Subcutaneous abdominal adipose tissue (tissue), 5 donors: ENCODE measurements at regions not wholly inside any gene's neighbourhood (a gene's known extent, or its start where the extent isn't known, plus 50 kb on each side); places are given as distances from the start of the nearest gene placed in this dataset.
"Not testable (repeated sequence)": the region's sequence is repeated elsewhere in the genome, so short reads cannot be mapped to it uniquely, and the experiment has no call there.

Experiments used
- H3K27ac ChIP-seq: one replicate; pipeline ENCODE4 v1.7.0; 2013; ENCODE audit warnings: low read depth, mild to moderate bottlenecking, inconsistent platforms, low read length, moderate library complexity
- H3K27me3 ChIP-seq, 5 donors: one replicate each; pipeline ENCODE4 v1.7.0; 2013; ENCODE audit warnings: low read length in 5 of 5, inconsistent platforms in 1 of 5; ENCODE audit not compliant: control insufficient read depth in 5 of 5, insufficient read depth in 4 of 5
- H3K36me3 ChIP-seq, 5 donors: one replicate each; pipeline ENCODE4 v1.7.0; 2013; ENCODE audit warnings: low read length in 5 of 5; ENCODE audit not compliant: control insufficient read depth in 5 of 5, insufficient read depth in 5 of 5
- H3K4me1 ChIP-seq, 5 donors: one replicate each; pipeline ENCODE4 v1.7.0; 2013; ENCODE audit warnings: low read length in 5 of 5, mild to moderate bottlenecking in 3 of 5, moderate library complexity in 1 of 5; ENCODE audit not compliant: control insufficient read depth in 5 of 5, insufficient read depth in 5 of 5
- H3K4me3 ChIP-seq, 5 donors: one replicate each; pipeline ENCODE4 v1.7.0; 2013; ENCODE audit warnings: low read length in 5 of 5, low read depth in 1 of 5
- H3K9ac ChIP-seq, 5 donors: one replicate each; pipeline ENCODE4 v1.7.0; 2013; ENCODE audit warnings: low read length in 5 of 5, mild to moderate bottlenecking in 4 of 5, moderate library complexity in 3 of 5
- H3K9me3 ChIP-seq, 5 donors: one replicate each; pipeline ENCODE4 v1.7.0; 2013; ENCODE audit warnings: low read length in 5 of 5; ENCODE audit not compliant: control insufficient read depth in 5 of 5
- donor health status: healthy.
- donor health status: healthy.
- donor health status: healthy.
- donor health status: healthy.
- donor health status: healthy.

DNA sequence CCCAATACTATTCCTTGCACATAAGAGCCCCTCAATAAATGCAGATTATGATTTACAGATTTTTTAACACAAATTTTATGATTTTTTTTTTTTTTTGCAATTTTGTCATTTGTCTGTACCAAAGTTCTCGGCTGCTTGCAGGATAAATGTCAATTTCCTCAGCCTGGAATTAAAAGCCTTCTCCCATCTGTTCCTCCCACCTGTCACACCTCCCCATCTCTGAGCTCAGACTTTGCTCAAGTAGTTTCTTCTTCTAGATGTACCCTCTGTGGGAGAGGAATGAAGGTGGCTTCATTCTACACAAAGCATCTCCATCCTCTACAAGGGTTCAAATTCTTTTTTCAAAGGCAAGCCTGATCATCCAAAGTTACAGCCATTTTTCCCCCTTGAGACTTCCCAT is 153.7 kb upstream of the GRAMD2B start:
- Histone ChIP-seq H3K36me3 (no peaks in the 10 kb centered on the region), H3K9me3 (peaks cover 0 to 4% (median 0%) of the 10 kb centered on the region in 5 donors), H3K4me3 (no peak overlapping the region), H3K9ac (no peak overlapping the region), H3K27me3 (no peaks in the 10 kb centered on the region), H3K27ac (no peak overlapping the region), H3K4me1 (no peaks in the 10 kb centered on the region)

DNA sequence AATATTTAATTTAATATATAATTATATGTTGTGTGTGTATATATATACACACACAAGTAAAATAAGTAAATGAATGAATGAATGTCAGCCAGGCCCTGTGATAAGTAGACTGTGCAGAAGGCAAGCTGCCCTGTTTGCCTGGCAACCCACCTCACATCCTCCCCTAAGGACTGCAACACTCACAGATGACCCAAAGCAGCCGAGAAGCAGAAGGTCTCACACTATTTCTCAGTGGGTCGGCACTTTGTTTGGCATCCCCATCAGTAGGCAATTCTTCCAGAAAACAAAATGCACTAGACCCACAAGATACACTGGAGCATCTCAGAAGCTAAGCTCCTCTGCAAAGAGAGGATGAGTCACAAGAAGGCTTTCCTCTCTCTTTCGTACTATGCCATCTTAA is 152.1 kb upstream of the GRAMD2B start:
- Histone ChIP-seq H3K9me3 (no peaks in the 10 kb centered on the region), H3K27ac (no peak overlapping the region), H3K4me1 (no peaks in the 10 kb centered on the region), H3K36me3 (no peaks in the 10 kb centered on the region), H3K27me3 (no peaks in the 10 kb centered on the region), H3K9ac (no peak overlapping the region), H3K4me3 (no peak overlapping the region)

DNA sequence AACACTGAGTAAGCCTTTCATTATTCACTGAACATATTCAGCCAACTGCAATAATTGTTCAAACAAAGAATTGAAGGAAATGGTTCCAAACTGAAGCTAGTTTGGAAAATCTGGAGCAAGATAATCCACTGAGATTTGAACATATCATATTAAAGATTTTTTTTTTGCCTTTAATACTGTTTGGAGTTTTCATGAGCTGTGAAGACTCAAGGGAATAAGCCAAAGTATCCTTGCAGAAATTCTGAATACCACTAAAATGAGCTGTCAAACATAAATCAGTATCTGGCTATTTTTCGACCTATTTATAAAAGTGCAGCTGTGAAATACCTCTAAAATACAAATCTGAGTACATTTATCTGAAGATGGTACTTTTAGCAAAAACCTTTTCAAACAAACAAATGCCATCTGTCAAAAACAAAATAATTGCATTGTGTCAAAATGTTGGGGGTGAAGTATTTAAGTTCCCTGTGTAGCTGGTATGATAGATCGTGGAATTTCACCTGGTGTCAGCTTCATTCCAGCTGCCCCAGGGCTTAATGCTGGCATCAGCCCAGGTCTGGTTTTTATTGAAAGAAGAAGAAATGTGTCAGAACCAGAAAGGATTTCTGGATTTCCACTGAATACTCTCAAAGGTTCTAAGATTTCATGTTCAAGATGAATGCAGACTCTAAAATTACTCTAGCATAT is 149.0 kb upstream of the GRAMD2B start:
- Histone ChIP-seq H3K27me3 (no peaks in the 10 kb centered on the region), H3K4me3 (no peak overlapping the region), H3K27ac (no peak overlapping the region), H3K4me1 (no peaks in the 10 kb centered on the region), H3K9ac (no peak overlapping the region), H3K36me3 (no peaks in the 10 kb centered on the region), H3K9me3 (no peaks in the 10 kb centered on the region)

DNA sequence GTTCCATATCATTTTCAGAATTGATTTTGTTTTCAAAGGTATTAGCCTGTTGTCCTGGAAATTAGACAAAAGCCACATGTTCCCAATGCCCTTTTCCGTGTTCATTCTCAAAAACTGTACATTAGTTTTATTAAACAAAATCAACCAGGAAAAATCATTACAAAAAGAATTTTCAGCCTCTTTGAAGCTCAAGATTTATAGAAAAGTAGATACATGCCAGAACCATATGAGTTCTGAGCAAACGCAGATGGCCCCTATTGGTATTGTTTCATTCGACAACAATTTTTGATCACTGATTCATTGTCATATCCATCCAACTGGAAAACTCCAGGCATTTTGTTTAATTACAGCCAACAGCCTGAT is 148.5 kb upstream of the GRAMD2B start:
- Histone ChIP-seq H3K9me3 (no peaks in the 10 kb centered on the region), H3K9ac (no peak overlapping the region), H3K27me3 (no peaks in the 10 kb centered on the region), H3K27ac (no peak overlapping the region), H3K4me1 (no peaks in the 10 kb centered on the region), H3K4me3 (no peak overlapping the region), H3K36me3 (no peaks in the 10 kb centered on the region)

DNA sequence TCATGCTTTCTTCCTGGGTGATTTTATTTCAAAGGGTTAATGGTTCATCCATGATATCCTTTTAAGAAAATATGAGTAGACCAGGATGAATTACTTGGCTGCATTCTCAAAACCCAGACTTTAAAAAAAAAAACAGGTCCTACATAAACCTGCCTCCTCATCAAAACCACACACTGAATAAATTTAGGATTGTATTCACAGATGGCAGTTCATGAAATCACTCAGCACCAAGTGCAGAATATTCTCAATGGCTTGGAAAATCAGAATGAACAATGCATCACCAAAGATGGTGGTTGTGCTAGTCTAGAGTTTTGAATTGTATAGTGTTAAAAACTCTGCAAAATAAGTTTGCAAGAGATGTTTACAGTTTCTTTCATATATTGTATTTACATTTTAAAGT is 145.4 kb upstream of the GRAMD2B start:
- Histone ChIP-seq H3K36me3 (no peaks in the 10 kb centered on the region), H3K27ac (no peak overlapping the region), H3K27me3 (no peaks in the 10 kb centered on the region), H3K9ac (no peak overlapping the region), H3K4me3 (no peak overlapping the region), H3K9me3 (no peaks in the 10 kb centered on the region), H3K4me1 (no peaks in the 10 kb centered on the region)

DNA sequence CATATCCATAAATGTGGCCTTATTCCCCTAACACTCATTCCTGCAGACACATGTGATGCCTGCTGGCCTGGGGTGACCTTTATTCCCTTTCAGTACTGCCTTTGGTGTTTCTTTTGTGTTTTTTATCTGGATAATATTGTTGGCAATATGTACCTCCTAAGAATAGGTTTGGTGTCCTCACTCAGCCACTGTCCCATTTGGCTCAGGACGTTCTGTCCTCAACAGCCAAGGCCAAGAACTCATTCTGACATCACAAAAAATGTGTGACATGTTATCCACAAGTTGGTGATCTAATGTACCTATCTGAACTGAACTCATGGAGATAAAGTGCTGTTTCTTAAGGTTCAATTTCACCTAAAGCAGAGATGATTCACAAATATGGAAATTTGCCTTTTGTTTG is 142.9 kb upstream of the GRAMD2B start:
- no peak overlapping the region for H3K27ac ChIP-seq

DNA sequence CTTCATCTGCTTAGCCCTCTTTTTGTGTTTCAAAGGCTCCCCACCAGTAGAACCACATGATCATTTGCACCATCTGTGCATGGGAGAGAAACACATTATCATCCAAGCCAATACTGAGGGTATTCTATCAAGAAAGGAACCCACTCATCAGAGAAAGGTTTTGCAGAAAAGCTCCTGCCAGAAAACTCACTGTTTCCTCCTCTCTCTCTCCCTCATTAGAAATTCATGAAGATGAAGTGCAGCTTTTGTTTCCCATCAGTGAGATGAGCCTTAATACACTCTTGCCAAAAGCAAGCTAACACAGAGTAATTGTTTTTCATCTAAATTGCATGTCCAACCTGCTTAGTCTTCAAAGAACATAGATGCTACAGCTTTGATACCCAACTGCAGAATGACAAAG is 142.4 kb upstream of the GRAMD2B start:
- no peaks in the 10 kb centered on the region for H3K27me3 ChIP-seq
- no peaks in the 10 kb centered on the region for H3K4me1 ChIP-seq
- H3K9ac ChIP-seq, result no peak overlapping the region
- no peaks in the 10 kb centered on the region for H3K9me3 ChIP-seq
- H3K4me3 ChIP-seq, result no peak overlapping the region
- H3K27ac ChIP-seq, result no peak overlapping the region
- no peaks in the 10 kb centered on the region for H3K36me3 ChIP-seq

More for the DNA sequence above, 142.9 kb upstream of the GRAMD2B start:
- H3K9ac ChIP-seq, result no peak overlapping the region
- H3K9me3 ChIP-seq, result no peaks in the 10 kb centered on the region
- no peak overlapping the region for H3K4me3 ChIP-seq
- H3K27me3 ChIP-seq, result no peaks in the 10 kb centered on the region
- H3K36me3 ChIP-seq, result no peaks in the 10 kb centered on the region
- no peaks in the 10 kb centered on the region for H3K4me1 ChIP-seq

DNA sequence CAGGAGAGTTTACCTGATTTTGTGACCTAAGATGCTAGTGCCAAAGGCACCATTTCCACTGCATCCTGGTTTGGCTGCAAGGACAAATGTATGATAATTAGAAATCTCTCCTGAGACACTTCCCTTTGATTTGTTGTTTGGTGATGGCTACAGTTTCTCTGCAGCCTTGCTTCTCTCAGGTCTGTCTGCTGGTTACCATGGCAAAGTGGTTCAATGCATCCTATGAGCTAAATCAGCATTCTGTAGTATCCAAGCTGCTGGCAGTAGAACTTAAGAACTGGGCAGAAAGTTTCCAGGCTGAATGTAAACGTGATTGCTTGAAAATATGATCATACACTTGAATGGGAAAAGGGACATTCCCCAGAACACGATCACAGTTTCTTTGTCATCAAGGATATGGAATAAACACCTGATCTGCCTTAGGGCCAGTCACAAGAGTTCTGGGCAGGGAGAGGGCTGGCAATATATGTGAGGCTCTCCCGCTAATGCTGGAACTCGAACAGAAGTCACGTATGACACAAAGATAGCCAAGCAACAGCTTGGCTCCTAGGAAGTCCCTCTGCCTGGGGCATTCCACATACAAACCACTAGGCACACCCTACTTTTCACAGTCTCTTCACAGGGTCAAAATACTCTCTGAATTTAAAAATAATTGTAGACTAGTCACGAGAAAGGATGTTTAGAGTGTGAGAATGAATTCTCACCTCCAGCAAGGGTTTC is 138.1 kb upstream of the GRAMD2B start:
- no peaks in the 10 kb centered on the region for H3K9me3 ChIP-seq
- H3K9ac ChIP-seq, result no peak overlapping the region
- no peaks in the 10 kb centered on the region for H3K4me1 ChIP-seq
- no peaks in the 10 kb centered on the region for H3K36me3 ChIP-seq
- H3K4me3 ChIP-seq, result no peak overlapping the region
- no peaks in the 10 kb centered on the region for H3K27me3 ChIP-seq
- no peak overlapping the region for H3K27ac ChIP-seq

DNA sequence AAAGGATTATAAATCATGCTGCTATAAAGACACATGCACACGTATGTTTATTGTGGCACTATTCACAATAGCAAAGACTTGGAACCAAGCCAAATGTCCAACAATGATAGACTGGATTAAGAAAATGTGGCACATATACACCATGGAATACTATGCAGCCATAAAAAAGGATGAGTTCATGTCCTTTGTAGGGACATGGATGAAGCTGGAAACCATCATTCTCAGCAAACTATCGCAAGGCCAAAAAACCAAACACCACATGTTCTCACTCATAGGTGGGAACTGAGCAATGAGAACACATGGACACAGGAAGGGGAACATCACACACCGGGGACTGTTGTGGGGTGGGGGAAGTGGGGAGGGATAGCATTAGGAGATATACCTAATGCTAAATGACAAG is 127.1 kb upstream of the GRAMD2B start:
- not testable (repeated sequence) for H3K27ac ChIP-seq, H3K4me3 ChIP-seq, H3K27me3 ChIP-seq, H3K4me1 ChIP-seq, H3K9ac ChIP-seq, H3K9me3 ChIP-seq, H3K36me3 ChIP-seq

DNA sequence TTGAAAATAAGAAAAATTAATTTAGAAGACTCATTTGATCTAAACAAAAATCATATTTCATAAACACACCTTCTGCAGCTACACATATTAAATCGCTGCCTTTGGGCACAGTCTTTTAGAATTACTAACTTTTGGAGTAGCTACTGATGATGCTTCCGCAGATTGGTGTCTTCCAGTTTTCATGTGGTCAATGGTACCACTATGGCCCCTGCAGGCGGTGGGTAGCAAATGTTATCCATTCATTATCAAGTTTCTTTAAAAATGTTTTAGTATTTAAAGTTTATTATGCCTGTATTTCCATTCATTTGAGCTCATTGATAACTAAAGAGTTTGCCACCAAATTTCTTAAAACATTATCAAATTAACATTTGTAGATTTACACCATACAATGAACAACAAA is 122.9 kb upstream of the GRAMD2B start:
- H3K9ac ChIP-seq, result no peak overlapping the region
- H3K27me3 ChIP-seq, result no peaks in the 10 kb centered on the region
- H3K4me3 ChIP-seq, result no peak overlapping the region
- H3K36me3 ChIP-seq, result no peaks in the 10 kb centered on the region
- peaks cover 0 to 4% (median 2%) of the 10 kb centered on the region in 5 donors for H3K9me3 ChIP-seq
- H3K4me1 ChIP-seq, result no peaks in the 10 kb centered on the region
- no peak overlapping the region for H3K27ac ChIP-seq
